AG09309 (cell line): ENCODE measurements at regions not wholly inside any gene's neighbourhood (a gene's known extent, or its start where the extent isn't known, plus 50 kb on each side); places are given as distances from the start of the nearest gene placed in this dataset.
"Not testable (repeated sequence)": the region's sequence is repeated elsewhere in the genome, so short reads cannot be mapped to it uniquely, and the experiment has no call there.

Experiments used
- DNase-seq: peaks from one replicate; pipeline ENCODE4 v3.0.0-alpha.2; 2010; ENCODE audit warnings: low read depth
- H3K4me3 ChIP-seq: 2 replicates; pipeline ENCODE4 v1.5.1; 2011; ENCODE audit warnings: mild to moderate bottlenecking, low read depth, low read length, moderate library complexity; ENCODE audit not compliant: control insufficient read depth
- TF ChIP-seq, protein P1 (sequence below): IDR thresholded peaks from 2 replicates; pipeline ENCODE4 v1.5.1; 2011; ENCODE audit warnings: mild to moderate bottlenecking, low read depth, low read length, inconsistent platforms; ENCODE audit not compliant: insufficient read depth, control insufficient read depth; ENCODE audit errors: missing control alignments

DNA sequence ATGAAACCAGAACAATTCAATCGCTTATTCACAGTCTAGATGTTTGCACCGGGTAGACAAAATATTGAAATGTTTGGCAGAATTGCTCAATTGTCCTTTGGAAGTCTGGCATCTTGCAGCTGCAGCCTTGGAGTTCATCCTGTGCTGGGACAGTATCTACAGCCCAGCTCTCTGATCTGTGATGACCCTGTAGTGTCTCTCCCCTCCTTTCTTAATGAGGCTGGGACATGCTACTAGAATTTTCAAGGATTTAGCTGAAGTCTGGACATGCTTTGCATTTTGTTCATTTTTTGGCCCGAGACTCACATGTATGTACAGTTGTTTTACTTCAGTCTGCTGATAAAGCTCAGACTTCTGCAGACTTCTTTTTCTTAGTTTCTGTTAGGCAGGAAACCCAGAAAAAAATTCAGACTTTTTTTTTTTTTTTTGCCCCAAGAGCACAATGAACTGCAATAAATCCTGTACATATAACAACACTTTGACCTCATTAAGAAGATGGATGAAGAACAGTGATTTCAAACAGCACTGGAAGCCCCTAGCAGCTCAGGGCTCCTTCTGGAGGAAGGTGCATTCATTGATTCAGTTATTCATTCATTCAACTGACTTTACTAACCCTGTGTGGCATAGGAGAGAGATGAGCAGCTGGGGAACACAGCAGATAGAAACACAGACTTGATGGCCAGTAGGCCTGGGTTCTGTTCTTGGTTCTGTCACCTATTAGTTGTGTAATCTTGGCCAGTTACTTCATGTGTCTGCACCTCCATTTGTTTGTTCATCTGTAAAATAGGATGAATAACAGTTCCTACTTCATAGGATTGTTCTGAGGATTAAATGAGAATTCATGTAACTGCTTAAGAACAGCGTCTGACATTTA, 210.0 kb downstream of the MAP2K4 start:
- TF ChIP-seq, protein P1, sequence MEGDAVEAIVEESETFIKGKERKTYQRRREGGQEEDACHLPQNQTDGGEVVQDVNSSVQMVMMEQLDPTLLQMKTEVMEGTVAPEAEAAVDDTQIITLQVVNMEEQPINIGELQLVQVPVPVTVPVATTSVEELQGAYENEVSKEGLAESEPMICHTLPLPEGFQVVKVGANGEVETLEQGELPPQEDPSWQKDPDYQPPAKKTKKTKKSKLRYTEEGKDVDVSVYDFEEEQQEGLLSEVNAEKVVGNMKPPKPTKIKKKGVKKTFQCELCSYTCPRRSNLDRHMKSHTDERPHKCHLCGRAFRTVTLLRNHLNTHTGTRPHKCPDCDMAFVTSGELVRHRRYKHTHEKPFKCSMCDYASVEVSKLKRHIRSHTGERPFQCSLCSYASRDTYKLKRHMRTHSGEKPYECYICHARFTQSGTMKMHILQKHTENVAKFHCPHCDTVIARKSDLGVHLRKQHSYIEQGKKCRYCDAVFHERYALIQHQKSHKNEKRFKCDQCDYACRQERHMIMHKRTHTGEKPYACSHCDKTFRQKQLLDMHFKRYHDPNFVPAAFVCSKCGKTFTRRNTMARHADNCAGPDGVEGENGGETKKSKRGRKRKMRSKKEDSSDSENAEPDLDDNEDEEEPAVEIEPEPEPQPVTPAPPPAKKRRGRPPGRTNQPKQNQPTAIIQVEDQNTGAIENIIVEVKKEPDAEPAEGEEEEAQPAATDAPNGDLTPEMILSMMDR: no peak
- DNase-seq: no peak
- no peak overlapping the region for H3K4me3 ChIP-seq

DNA sequence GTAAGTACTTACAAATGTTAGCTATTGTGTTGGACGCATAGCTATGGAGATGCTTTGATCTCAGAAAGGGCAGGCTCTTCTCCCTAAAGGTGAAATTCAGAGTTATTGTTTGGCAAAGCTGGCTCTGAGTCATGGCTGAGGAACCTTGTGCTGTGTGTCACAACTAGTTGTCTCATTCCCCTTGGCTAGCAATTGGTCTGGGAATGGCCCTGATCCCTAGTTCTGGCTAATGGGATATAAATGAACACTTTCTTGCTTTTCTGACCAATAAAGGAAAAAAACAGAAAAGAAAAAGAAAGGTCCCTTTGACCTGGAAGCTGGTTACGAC, 210.6 kb downstream of the MAP2K4 start:
- no peak for DNase-seq
- TF ChIP-seq, protein P1: no peak

DNA sequence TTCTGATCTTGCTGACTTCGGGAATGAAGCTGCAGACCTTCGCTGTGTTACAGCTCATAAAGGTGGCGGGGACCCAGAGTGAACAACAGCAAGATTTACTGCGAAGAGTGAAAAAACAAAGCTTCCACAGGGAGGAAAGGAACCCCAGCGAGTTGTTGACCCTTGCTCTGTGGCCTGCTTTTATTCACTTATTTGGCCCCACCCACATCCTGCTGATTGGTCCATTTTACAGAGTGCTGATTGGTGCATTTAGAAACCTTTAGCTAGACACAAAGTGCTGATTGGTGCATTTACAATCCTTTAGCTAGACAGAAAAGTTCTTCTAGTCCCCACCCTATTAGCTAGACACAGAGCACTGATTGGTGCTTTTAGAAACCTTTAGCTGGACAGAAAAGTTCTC, 218.3 kb downstream of the MAP2K4 start:
- H3K4me3 ChIP-seq, DNase-seq: not testable (repeated sequence)

More for the DNA sequence above, 210.6 kb downstream of the MAP2K4 start:
- no peak overlapping the region for H3K4me3 ChIP-seq

DNA sequence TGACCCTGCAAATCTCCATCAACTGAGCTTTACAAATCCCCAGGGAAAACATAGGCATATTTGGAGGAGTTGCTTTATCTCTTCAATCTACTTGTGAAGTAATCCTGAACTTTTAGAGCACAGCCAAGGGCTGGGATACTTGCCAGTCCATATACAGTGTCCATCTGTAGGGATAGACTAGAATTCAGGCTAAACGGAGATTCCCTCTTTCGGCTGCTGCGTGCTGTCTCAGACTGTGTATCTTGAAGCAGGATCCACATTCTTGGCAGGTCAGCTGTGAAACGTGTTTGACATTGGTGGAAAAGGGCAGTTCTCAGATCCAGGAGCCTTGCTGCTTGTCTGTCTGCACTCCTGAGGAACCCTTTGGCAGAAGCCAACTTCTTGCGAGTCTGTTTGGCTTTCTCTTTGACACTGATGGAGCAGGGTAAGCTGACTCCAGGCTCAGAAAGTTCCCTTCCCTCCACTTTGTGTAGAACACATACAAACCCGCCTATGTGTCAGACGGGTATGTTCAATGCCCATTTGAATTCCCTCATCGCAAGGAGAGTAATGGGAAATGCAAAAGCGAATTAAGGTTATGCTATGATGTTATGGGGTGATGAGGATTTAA, 221.8 kb downstream of the MAP2K4 start:
- DNase-seq: no peak
- H3K4me3 ChIP-seq: no peak overlapping the region
- TF ChIP-seq, protein P1: no peak

DNA sequence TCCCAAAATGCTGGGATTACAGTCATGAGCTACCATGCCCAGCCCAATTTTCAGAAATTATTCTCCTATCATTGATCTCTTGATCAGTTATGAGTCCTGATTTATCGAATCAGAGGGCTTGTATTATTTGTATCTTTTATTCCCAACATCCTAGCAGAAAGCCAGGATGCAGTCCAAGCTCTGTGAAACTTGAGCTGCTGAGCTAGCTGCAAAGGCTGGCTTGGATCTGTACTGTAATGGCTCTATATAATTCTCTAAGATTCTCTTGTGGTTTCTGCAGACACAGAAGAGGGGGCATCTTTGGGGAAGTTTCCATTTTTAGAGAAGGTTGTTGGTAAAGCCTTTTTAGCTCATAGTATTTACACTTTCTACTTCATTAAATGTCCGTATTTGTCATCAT, 227.1 kb downstream of the MAP2K4 start:
- no peak for DNase-seq
- TF ChIP-seq, protein P1: no peak
- no peak overlapping the region for H3K4me3 ChIP-seq

DNA sequence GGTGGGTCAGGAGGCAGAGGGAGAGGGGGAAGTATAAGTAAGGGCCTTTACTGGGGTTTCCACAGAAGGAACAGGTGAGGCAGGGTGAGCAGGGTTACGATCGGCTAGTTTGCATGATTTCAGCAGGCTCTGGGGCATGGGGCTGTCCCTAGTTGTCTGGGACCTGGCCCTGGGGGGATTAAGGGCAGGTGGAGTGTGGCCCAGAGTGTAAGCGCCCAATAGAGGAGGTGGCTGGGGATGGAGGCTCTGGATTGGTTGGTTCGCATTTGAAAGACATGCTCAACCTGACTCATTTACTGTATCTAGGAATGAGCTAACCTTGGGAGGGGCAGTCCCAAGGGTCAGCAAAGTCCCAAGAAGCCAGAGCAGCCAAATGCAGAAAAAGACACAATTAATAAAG, 230.3 kb downstream of the MAP2K4 start:
- TF ChIP-seq, protein P1: no peak
- DNase-seq: no peak
- H3K4me3 ChIP-seq: no peak overlapping the region

DNA sequence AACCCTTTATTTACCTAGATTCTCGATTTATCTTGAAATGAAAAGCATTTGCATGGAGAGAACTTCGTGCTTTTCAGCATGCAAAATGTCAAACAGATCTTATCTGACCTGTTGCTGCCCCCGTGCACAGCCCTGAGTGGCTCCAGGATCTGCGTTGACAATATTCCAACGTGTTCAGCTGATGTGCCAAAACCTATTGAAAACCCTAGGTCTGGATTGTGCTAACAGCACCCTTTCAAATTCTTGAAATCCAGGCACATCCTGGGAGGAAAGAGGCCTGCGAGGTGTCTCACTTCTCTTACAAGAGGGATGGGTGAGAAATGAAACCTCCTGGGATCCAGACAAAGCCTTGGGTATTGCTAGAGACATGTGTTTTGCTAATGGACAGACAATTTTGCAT, 231.8 kb downstream of the MAP2K4 start:
- H3K4me3 ChIP-seq: no peak overlapping the region
- TF ChIP-seq, protein P1: no peak
- DNase-seq: no peak
